ENCODE measurements at regions not wholly inside any gene's neighbourhood (a gene's known extent, or its start where the extent isn't known, plus 50 kb on each side); places are given as distances from the start of the nearest gene placed in this dataset.

GRCh38 chr3:182058488-182058887 is 346.8 kb downstream of the SOX2 start:
- TF ChIP-seq MYC (IDR thresholded peaks at IDR 0.05; ENCODE audit: low read depth, low read length): no peak
- no peak for TF ChIP-seq JUN (IDR thresholded peaks at IDR 0.05; ENCODE audit: borderline replicate concordance, insufficient read depth, insufficient read length, low read depth)
- TF ChIP-seq, protein P1, sequence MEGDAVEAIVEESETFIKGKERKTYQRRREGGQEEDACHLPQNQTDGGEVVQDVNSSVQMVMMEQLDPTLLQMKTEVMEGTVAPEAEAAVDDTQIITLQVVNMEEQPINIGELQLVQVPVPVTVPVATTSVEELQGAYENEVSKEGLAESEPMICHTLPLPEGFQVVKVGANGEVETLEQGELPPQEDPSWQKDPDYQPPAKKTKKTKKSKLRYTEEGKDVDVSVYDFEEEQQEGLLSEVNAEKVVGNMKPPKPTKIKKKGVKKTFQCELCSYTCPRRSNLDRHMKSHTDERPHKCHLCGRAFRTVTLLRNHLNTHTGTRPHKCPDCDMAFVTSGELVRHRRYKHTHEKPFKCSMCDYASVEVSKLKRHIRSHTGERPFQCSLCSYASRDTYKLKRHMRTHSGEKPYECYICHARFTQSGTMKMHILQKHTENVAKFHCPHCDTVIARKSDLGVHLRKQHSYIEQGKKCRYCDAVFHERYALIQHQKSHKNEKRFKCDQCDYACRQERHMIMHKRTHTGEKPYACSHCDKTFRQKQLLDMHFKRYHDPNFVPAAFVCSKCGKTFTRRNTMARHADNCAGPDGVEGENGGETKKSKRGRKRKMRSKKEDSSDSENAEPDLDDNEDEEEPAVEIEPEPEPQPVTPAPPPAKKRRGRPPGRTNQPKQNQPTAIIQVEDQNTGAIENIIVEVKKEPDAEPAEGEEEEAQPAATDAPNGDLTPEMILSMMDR (IDR thresholded peaks at IDR 0.05; ENCODE audit: extremely low read depth in 1 of 2, insufficient read depth in 1 of 2, low read depth in 1 of 2, low read length in 2 of 2): no peak
- no peak for TF ChIP-seq FOS (IDR thresholded peaks at IDR 0.05; ENCODE audit: borderline replicate concordance, insufficient read depth, low read length)
- no peak for TF ChIP-seq POLR2A (IDR thresholded peaks at IDR 0.05; ENCODE audit: low read depth, low read length)
- no peak for TF ChIP-seq POLR2AphosphoS5 (IDR thresholded peaks at IDR 0.05; ENCODE audit: insufficient read depth, low read depth, low read length)
- no peak for TF ChIP-seq EZH2 (IDR thresholded peaks at IDR 0.05; ENCODE audit: borderline replicate concordance, low read depth, low read length, severe bottlenecking)
- TF ChIP-seq, protein P2, sequence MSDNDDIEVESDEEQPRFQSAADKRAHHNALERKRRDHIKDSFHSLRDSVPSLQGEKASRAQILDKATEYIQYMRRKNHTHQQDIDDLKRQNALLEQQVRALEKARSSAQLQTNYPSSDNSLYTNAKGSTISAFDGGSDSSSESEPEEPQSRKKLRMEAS (IDR thresholded peaks at IDR 0.05; ENCODE audit: insufficient read depth, insufficient read length): no peak
- no peak for TF ChIP-seq GATA2 (IDR thresholded peaks at IDR 0.05; ENCODE audit: insufficient read depth, insufficient read length, low read depth, low read length)
- no peaks in the 10 kb centered on the region for H3K36me3 ChIP-seq (ENCODE audit: control insufficient read depth in 2 of 2, extremely low read depth in 1 of 2, insufficient read depth in 2 of 2, low read length in 2 of 2)
- H3K27ac ChIP-seq (ENCODE audit: insufficient read depth, low read depth, low read length): no peak overlapping the region
- dilution Hi-C loops (cut with MboI; ENCODE audit: extremely low pct_ligation_motif_present, low sequenced_read_pairs) (no loop called here), intact Hi-C loops (cut with micrococcal nuclease) (loop anchor here (2.0 kb wide), 1 partner anchor 64 kb away; no protein-coding TSS in a partner anchor)
- no peaks in the 10 kb centered on the region for H3K9me1 ChIP-seq (replicated peaks; ENCODE audit: control insufficient read depth, extremely low read depth, insufficient read depth, low read length)
- no peak overlapping the region for H3K9ac ChIP-seq (replicated peaks; ENCODE audit: extremely low read depth, insufficient read depth, low read length)
- no peaks in the 10 kb centered on the region for H3K27me3 ChIP-seq (ENCODE audit: control insufficient read depth in 2 of 2, insufficient read depth in 2 of 2, low read length in 2 of 2)
- no peak for DNase-seq (ENCODE audit: low read depth, low spot score)
- no peak for FAIRE-seq
- no peak overlapping the region for H3K4me2 ChIP-seq (ENCODE audit: insufficient read depth, low read length)
- no peak overlapping the region for H3K4me3 ChIP-seq (replicated peaks in 1 of 3; ENCODE audit: insufficient read depth in 1 of 3, low read depth in 1 of 3, low read length in 3 of 3)
- no peaks in the 10 kb centered on the region for H4K20me1 ChIP-seq (replicated peaks; ENCODE audit: control insufficient read depth, extremely low read depth, insufficient read depth, low read length)
- no TSS peak for BruUV-seq (replicated peaks)
- CTCF ChIA-PET: no interaction called here
- H2AFZ ChIP-seq (ENCODE audit: low read depth, low read length): no peak overlapping the region
- POLR2A ChIA-PET: no interaction called here
- no peaks in the 10 kb centered on the region for H3K4me1 ChIP-seq (ENCODE audit: control insufficient read depth, extremely low read depth, insufficient read depth, low read length)
- H3K79me2 ChIP-seq (ENCODE audit: control insufficient read depth, insufficient read depth, low read length): no peaks in the 10 kb centered on the region
- H3K9me3 ChIP-seq (replicated peaks; ENCODE audit: control insufficient read depth, insufficient read depth, low read length): no peaks in the 10 kb centered on the region
